GM21825 (cell line): ENCODE measurements at regions not wholly inside any gene's neighbourhood (a gene's known extent, or its start where the extent isn't known, plus 50 kb on each side); places are given as distances from the start of the nearest gene placed in this dataset.
"Not testable (repeated sequence)": the region's sequence is repeated elsewhere in the genome, so short reads cannot be mapped to it uniquely, and the experiment has no call there.

Source experiments
- ATAC-seq: cut with Tn5 transposase; IDR thresholded peaks from one replicate; pipeline ENCODE4 v1.9.1; 2021; ENCODE audit warnings: mild to moderate bottlenecking, moderate library complexity; ENCODE audit not compliant: unreplicated experiment

DNA sequence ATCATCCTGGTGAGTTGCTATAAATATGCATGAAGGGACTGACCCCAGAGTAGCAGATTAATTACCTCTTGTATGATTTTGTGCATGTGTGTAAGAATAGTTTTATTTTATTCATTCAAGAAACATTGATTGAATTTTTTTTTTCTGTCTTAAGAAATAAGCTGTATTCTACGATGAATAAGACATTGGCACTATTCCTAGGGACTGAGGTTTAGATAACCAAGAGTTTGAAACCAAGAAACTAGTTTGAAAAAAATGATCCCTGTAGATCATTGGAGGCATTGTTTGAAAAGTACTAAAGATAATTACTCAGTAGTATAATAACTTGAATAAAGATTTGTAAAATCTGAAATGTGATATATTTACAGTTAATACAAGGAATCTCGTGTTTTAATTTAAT, 1086.9 kb downstream of the PCDH7 start:
- ATAC-seq, result no peak

DNA sequence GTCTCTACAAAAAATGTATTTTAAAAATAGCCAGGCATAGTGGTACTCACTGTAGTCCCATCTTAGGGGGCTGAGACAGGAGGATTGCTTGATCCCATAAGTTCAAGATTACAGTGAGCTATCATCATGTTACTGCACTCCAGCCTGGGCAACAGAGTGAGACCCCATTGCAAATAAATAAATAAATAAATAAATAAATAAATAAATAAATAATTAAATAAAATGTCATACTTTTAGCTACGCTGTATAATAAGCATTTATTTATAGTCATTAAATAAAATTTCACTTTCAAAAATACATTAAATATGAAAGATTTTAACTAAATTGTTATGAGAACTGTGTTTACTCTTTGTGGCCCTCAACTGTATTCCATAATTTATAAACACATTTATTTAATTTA, 1124.2 kb downstream of the PCDH7 start:
- no peak for ATAC-seq

DNA sequence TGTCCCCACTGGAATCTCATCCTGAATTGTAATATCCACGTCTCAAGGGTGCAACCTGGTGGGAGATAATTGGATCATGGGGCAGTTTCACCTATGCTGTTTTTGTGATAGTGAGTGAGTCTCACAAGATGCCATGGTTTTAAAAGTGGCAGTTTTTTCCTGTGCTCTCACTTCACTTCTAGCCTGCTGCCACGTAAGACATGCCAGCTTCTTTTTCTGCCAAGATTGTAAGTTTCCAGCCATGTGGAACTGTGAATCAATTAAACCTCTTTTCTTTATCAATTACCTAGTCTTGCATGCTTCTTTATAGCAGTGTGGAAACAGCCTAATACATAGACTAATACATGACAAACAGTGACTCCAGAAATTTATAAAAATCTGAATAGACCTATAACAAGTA, 1131.8 kb downstream of the PCDH7 start:
- ATAC-seq, result no peak

DNA sequence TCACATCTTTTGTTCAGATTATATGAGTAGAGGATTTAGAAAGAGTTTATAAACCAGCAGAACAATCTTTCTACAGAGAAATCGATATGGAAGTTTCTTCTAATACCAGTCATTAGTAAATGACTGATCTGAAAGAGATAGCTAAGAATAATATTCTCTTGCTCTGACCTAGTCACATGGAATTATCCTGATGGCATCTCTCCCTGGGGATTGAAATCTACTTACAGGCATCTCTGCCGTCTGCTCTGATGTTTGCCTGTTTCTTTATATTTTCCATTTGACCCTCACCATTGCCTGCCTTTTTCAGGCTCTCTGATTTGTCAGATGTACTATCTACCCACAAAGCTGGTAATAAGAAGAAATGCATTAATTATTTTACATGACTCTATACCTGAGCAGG, 1157.3 kb downstream of the PCDH7 start:
- no peak for ATAC-seq

DNA sequence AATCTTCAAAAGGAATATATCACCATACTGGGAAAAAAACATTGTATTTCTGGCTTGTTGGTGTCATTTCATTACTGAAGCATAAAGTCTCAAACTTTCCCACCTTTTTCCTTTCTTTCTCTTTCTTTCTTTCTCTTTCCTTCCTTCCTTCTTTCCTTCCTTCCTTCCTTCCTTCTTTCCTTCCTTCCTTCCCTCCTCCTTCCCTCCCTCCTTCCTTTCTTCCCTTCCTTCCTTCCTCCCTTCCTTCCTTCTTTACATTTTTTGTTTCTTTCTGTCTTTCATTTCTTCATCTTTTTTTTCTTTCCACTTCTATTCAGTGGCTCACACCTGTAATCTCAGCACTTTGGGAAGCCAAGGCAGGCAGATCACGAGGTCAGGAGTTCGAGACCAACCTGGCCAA, 1160.7 kb downstream of the PCDH7 start:
- ATAC-seq, result not testable (repeated sequence)

DNA sequence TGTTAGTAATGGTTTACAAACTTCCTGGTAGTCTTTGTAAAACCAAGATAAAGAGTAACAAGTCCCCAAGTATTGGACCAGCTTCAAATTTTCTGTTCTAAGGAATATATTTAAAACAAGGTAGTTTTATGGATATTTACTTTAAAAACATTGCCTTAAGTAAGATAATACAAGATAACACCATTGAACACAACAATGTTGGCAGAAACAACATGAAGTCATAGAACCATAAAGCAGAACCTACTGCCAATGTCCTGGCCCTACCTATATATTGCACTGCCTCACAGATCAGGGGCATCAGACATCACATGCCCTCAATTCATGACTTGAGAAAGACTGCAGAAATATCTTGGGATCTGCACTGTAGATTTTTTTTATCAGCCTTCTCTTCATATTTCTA, 1176.2 kb downstream of the PCDH7 start:
- ATAC-seq, result no peak

DNA sequence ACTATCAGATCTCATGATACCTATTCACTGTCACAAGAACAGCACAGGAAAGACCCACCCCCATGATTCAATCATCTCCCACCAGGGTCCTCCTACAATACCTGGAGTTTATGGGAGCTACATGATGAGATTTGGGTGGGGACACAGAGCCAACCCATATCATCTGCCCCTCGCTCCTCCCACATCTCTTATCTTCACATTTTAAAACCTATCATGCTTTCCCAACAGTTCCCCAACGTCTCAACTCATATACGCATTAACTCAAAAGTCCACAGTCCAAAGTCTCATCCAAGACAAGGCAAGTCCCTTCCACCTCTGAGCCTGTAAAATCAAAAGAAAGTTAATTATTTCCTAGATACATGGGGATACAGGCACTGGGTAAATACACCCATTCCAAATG, 1185.2 kb downstream of the PCDH7 start:
- ATAC-seq, result no peak

DNA sequence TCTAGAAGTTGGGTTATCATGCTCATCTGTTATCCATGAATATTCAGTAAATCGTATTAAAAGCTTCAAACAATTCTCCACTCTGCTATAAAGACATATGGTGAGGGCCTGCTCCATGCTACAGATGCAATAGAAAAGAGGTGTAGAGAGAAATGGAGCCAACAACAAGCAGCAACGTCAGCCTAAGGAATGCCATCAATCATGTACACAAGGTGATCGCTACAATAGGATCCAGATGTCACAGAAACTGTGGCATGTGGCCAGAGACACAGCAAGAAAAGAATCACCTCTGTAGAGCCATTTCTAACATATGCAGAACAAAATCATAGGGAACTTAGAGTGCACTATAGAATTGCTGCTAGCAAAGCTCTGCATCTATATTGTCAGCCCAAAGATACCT, 1188.1 kb downstream of the PCDH7 start:
- ATAC-seq, result no peak

DNA sequence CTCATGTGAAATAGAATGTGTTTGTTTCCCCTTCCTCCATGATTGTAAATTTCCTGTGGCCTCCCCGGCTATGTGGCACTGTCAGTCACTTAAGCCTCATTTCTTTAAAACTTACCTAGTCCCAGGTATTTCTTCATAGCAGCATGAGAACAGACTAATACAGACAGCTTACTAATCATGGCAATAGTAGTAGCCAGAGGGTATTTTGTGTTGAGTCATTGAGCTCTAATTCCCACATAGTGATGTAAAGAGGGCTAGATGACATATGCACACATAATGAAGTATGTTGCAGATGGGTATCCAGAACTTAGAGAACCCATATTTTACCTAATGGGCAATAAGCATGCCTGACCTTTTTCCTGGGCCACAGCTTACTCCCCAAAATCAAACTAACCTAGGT, 1197.2 kb downstream of the PCDH7 start:
- no peak for ATAC-seq

DNA sequence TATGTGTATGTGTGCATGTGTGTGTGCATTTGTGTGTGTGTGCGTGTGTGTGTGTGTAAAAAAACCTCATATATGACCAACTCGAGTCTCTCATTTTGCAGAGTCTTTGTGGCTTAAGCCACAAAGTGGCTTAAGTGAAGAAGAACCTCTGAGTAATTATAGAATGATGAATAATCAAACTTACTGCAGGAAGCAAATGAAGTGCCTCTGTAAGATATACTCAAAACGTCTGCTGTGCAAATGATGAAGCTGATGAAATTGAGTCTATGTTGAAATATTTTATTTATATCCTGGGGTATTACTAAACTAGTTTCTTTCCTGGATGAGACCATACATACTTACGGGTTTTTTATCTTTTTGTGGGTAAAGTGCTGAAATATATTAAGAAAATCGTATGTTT, 1198.7 kb downstream of the PCDH7 start:
- no peak for ATAC-seq

DNA sequence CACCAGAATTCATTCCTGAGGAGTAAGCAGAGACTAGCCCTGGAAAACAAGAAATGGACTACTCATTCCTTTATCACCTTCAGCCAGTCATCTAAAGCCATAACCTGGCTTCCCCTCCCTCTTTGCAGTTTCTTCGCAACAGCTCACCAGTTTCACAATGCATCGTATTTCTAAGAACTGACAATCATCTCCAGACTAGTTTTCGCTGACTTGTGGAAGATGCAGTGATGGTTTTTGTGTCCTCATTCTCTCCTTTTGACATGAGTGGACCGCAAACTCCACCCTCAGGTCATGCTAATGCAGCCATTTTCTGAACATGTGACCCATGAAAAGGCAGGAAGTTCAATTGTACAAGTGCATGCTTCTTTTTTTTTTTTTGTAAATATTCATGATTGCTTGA, 1203.5 kb downstream of the PCDH7 start:
- no peak for ATAC-seq

DNA sequence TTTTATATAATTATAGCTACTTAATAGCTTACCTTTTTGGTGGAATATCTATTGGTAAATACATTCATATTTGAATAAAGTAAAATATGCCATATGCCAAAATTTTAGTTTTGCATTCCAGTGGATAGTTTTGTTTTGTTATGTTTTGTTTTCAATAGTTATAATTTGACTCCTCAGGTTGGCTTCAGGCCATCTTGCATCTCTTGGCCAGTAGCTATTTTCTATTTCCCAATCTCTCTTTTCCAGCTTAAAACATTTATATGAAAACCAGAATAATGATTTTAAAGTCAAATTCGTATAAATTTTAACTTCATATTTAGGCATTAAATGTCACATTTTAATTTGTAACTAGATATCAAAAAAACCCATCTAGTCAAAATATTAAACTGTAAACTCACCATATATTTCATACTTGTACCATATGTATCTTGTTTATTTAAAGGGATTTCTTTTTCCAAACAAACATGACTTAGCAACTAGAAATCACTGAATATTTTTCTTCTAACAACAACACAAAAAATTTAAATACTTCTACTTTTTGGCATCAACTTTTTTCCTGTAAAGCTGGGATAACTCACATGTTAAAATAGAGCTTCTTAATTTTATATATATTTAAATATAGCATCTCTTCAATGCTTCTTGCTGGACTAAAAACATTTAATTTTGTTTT, 1209.6 kb downstream of the PCDH7 start:
- ATAC-seq, result no peak

DNA sequence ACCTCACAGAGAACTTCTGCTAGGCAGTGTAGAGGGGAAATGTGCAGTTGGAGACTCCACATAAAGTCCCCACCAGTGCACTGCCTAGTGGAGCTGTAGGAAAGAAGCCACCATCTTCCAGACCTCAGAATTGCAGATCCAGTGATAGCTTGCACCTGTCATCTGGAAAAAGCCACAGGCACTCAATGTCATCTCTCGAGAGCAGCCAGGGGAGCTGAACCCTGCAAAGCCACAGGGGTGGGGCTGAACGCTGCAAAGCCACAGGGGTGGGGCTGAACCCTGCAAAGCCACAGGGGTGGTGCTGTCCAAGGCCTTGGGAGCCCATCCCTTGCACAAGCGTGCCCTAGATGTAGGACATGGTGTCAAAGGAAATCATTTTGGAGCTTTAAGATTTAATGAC, 1226.3 kb downstream of the PCDH7 start:
- no peak for ATAC-seq

DNA sequence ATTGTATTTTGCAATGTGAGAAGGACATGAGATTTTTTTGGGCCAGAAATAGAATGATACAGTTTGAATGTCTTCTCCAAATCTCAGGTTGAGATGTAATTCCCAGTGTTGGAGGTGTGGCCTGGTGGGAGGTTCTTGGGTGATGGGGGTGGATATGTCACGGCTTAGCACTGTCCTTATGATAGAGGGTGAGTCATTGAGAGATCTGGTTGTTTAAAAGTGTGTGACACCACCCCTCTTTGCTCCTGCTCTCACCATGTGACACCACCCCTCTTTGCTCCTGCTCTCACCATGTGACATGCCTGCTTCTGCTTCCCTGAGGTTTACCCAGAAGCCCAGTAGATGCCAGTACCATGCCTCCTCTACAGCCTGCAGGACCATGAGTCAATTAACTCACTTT, 1226.9 kb downstream of the PCDH7 start:
- ATAC-seq, result no peak

DNA sequence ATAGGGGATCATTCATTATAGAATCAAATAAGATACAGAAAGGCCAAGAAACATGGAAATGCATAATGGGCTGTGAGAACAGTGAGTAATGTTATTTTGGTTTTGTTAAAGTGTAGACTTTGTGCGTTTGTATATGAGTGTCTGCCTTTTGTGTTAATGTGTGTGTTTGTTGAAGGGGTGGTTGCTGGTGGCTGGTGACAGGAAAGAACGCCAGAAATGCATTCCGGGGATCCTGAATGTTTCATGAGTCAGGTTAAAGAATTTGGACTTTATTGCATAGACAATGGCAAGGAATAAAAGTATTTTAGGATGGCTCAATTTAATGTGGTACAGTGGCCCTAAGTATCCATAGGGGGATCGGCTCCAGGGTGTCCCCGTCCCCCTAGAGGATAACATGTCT, 1228.9 kb downstream of the PCDH7 start:
- ATAC-seq, result no peak

DNA sequence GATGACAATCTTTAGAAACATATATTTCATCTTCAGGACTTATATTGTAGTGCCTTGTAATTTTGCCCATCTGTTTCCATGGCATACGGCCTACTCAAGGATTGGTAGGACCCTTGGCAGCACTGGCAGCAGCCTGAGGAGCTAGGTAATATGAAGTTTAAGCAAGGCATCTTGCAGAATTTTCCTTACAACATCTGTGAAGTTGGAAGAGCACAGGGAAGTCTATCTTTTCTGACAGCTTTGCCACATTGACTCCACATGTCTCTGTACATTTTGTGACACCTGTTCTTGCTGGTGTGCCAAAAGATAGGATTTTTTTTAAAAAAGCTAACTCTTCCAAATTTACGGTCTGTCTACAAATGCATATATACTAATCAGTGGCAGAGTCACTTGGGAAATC, 1235.2 kb downstream of the PCDH7 start:
- ATAC-seq, result no peak

DNA sequence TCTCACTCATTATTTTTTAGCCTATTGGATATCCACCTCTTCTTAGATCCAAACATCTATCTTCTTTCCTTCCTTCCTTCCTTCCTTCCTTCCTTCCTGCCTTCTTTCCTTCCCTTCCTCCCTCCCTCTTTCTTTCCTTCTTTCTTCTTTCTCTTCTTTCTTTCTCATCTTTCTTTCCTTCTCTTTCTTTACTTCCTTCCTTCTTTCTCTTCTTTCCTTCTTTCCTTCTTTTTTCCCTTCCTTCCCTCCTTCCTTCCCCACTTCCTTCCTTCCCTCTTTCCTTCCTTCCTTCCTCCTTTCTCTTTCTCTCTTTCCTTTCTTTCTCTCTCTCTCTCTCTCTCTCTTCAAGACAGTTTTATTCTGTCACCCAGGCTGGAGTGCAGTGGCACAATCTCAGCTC, 1239.8 kb downstream of the PCDH7 start:
- ATAC-seq, result no peak

DNA sequence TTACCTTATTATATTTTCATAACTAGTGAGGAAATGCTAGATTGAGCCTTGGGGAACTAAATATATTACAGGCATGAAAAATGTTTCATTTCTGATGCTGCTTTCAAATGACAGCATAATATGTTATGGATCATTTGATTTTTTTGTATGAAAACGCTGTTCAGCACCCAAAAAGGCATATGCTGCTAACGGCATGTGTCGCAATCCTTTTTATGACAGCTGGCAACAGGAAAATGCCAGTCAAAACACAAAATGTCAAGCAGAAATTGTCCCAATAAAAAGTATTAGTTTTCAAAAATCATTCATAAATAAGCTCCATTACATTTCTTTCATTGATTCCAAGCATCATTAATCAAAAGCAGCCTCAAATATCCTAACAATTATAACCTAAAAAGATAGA, 1244.5 kb downstream of the PCDH7 start:
- ATAC-seq, result no peak

DNA sequence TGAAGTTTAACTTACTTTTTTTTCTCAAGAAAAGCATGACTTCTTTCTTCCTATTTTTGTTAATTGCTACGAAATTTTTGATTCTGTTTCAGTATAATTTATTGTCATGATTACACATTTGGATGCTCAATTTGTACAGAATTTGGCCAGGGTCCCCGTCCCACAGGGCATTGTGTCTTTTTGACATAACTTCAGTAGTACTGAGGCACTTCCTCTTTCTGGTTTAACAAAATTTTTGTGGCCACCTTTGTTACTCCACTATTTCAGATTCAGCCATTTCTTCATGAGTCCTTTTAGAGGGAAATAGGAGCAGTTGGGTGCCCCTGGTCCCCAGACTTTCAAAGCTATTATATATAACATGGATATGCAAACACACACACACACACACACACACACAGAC, 1248.7 kb downstream of the PCDH7 start:
- ATAC-seq, result no peak

DNA sequence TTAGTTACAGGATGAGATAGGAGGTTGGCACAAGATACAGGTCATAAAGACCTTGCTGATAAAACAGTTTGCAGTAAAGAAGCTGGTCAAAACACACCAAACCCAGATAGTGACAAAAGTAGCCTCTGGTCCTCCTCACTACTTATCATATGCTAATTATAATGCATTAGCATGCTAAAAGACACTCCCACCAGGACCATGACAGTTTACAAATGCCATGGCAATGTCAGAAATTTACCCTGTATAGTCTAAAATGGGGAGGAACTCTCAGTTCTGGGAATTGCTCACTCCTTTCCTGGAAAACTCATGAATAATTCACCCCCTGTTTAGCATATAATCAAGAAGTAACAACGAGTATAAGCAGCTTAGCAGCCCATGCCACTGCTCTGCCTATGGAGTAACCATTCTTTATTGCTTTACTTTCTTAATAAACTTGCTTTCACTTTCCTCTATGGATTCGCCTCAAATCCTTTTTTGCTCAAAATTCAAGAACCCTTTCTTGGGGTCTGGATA, 1254.4 kb downstream of the PCDH7 start:
- ATAC-seq, result no peak

DNA sequence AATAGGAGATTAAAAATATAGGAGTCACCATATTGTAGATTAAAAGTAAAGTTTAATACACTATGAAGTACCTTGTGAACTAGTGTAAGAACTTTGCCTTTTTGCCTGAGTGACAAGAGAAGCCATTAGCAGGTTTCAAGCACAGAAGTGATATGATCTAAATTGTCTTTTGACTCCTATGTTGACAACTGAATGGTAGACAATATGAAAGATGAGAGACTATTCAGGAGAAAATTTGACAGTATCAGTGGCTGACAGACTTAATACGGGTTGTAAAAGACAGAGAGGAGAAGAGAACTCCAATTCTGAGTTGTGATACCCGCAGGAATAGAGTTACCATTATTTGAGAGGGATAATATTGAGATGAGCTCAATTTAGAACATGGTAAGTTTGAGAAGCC, 1259.8 kb downstream of the PCDH7 start:
- ATAC-seq, result no peak

DNA sequence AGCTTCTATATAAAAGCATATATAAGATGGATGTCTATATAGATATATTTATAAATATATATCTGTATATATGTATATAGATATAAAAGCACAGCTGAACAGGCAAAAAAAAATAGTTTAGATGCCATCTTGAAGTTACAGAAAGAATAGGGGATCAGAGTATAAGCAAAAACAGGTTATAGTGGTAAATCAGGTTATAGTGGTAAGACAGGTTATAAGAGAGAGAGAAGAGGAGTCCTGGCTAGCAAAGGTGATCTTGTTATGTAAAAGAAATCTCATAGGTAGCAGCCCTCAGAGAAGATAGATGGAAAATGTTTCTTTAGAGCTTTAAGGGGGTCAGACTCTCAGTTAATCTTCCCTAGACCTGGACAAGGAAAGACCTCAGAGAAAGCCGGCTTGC, 1263.1 kb downstream of the PCDH7 start:
- no peak for ATAC-seq

DNA sequence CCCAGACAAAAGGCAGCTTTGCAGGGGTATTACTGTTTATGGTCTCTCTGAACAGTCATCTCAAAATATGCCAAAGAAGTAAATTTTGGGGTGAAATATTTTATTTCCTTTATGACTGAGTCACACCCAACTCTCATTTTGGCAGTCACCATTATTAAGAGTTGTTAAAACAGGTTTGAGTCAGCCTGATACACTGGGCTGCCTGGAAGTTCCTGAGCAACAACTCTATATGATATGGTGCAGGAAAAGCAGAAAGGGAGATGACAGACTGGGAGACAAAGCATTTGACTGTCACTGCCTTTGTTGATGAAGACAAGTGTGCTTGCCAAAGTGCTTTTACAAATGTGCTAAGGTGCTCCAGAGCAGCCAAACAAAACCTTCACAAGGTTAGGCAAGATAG, 1263.5 kb downstream of the PCDH7 start:
- ATAC-seq, result no peak
